Body of pancreas (tissue), 4 donors: ENCODE measurements at regions not wholly inside any gene's neighbourhood (a gene's known extent, or its start where the extent isn't known, plus 50 kb on each side); places are given as distances from the start of the nearest gene placed in this dataset.

ENCODE experiments used
- ATAC-seq: fragments of 150-250 bp; one replicate; pipeline ENCODE4 v1.9.1; 2016
- DNase-seq, 4 donors: peaks; one replicate each; pipeline ENCODE4 v3.0.0-alpha.2; 2019
- H3K27ac ChIP-seq, 4 donors: fragments of 200-600 bp; sonication (generic); 1 replicate in 3 of 4; 2 replicates in 1 of 4; pipeline versions ENCODE4 v1.5.1 to v1.6.1; 2016 to 2019; ENCODE audit warnings: mild to moderate bottlenecking in 1 of 4, mixed read lengths in 1 of 4, moderate library complexity in 1 of 4
- H3K27me3 ChIP-seq, 2 donors: fragments of 200-600 bp; sonication (generic); one replicate each; pipeline ENCODE4 v1.6.0; 2016; ENCODE audit warnings: mild to moderate bottlenecking in 1 of 2
- H3K36me3 ChIP-seq, 2 donors: fragments of 200-600 bp; sonication (generic); replicated peaks in 1 of 2; 2 replicates each; pipeline ENCODE4 v1.5.1; 2016; ENCODE audit warnings: low read depth in 2 of 2; ENCODE audit not compliant: insufficient read depth in 1 of 2
- H3K4me1 ChIP-seq: fragments of 200-600 bp; sonication (generic); one replicate; pipeline ENCODE4 v1.6.0; 2016
- H3K4me3 ChIP-seq, 2 donors: fragments of 200-600 bp; sonication (generic); 1 replicate in 1 of 2; 2 replicates in 1 of 2; pipeline ENCODE4 v1.5.1; 2016 to 2019
- H3K9me3 ChIP-seq, 3 donors: fragments of 200-600 bp; sonication (generic); 1 replicate in 2 of 3; 2 replicates in 1 of 3; pipeline ENCODE4 v1.5.1; 2016
- POLR2A ChIP-seq, 3 donors: fragments of 450-650 bp; IDR thresholded peaks; one replicate each; pipeline ENCODE4 v1.6.1; 2016; ENCODE audit warnings: antibody characterized with exemption in 3 of 3, mild to moderate bottlenecking in 2 of 3
- WGBS, 2 donors: methylation state at CpG; one replicate each; pipeline ENCODE4 v1.1.5; 2017; 5-methylcytosine and 5-hydroxymethylcytosine counted together
- intact Hi-C: fragments of 100-400 bp; cut with DNase I; formaldehyde crosslinking; loops from one replicate; pipeline ENCODE4 v1.15.1; 2023
- TF ChIP-seq, protein P1 (sequence below), 7 experiments: fragments of 450-650 bp in 4 of 7; fragments of 200-600 bp in 3 of 7; sonication (generic) in 3 of 7; IDR thresholded peaks; one replicate each; pipeline ENCODE4 v1.5.1; 2016 to 2019; ENCODE audit warnings: antibody characterized with exemption in 7 of 7

DNA sequence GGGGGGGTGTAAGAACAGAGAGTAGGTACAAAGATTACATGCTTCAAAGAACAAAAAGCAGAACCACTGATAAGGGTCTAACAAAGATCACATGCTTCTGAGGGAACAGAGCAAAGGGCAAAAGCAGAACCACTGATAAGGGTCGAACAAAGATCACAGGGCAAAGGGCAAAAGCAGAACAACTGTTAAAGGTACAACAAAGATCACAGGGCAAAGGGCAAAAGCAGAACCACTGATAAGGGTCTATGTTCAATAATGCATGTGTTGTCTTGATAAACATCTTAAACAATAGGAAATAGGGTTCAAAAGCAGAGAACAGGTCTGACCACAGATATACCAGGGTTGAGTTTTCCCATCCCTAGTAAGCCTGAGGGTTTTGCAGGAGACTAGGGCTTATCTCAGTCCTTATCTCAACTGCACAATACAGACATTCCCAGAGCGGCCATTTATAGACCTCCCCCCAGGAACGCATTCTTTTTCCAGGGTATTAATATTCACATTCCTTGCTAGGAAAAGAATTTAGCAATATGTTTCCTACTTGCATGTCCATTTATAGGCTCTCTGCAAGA is 81.9 kb upstream of the PGR start:
- Histone ChIP-seq H3K27me3 (no peaks in the 10 kb centered on the region), H3K4me3 (no peak overlapping the region), H3K4me1 (no peaks in the 10 kb centered on the region), H3K27ac (no peak overlapping the region), H3K9me3 (peaks cover 0 to 22% (median 0%) of the 10 kb centered on the region in 3 donors), H3K36me3 (no peaks in the 10 kb centered on the region)
- DNase-seq: no peak
- TF ChIP-seq, protein P1, sequence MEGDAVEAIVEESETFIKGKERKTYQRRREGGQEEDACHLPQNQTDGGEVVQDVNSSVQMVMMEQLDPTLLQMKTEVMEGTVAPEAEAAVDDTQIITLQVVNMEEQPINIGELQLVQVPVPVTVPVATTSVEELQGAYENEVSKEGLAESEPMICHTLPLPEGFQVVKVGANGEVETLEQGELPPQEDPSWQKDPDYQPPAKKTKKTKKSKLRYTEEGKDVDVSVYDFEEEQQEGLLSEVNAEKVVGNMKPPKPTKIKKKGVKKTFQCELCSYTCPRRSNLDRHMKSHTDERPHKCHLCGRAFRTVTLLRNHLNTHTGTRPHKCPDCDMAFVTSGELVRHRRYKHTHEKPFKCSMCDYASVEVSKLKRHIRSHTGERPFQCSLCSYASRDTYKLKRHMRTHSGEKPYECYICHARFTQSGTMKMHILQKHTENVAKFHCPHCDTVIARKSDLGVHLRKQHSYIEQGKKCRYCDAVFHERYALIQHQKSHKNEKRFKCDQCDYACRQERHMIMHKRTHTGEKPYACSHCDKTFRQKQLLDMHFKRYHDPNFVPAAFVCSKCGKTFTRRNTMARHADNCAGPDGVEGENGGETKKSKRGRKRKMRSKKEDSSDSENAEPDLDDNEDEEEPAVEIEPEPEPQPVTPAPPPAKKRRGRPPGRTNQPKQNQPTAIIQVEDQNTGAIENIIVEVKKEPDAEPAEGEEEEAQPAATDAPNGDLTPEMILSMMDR (IDR thresholded peaks at IDR 0.05): no peak
- TF ChIP-seq POLR2A (IDR thresholded peaks at IDR 0.05): no peak
- ATAC-seq: no peak
- intact Hi-C loops: no loop called here
- 58 to 61% methylated on average over 3 of the region's 3 CpGs for WGBS, 2 donors

DNA sequence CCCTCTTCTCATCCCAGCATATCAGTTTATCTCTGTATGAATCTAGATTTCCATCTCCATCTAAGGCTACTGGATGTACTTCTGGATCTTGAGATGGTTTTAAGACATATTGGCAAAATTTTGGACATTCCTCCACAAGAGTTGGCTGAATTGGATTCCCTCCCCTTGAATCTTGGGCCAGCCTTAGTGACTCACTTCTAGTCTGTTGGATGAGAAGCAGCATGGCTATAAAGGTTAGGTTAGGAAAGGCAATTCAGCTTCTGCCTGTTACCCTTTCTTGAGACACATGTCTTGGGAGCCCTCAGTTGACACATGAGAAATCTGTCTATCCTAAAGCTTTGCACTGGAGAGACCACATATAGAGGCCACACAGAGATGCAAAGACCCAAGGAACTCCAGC is 73.0 kb upstream of the PGR start:
- no peaks in the 10 kb centered on the region for H3K36me3 ChIP-seq
- peaks cover 0 to 4% (median 0%) of the 10 kb centered on the region in 3 donors for H3K9me3 ChIP-seq
- no peak overlapping the region for H3K4me3 ChIP-seq
- ATAC-seq: no peak
- no peaks in the 10 kb centered on the region for H3K27me3 ChIP-seq
- TF ChIP-seq POLR2A (IDR thresholded peaks at IDR 0.05): no peak
- TF ChIP-seq, protein P1 (IDR thresholded peaks at IDR 0.05): no peak
- no peak overlapping the region for H3K27ac ChIP-seq
- H3K4me1 ChIP-seq: no peaks in the 10 kb centered on the region
- DNase-seq: no peak
- intact Hi-C loops: no loop called here

DNA sequence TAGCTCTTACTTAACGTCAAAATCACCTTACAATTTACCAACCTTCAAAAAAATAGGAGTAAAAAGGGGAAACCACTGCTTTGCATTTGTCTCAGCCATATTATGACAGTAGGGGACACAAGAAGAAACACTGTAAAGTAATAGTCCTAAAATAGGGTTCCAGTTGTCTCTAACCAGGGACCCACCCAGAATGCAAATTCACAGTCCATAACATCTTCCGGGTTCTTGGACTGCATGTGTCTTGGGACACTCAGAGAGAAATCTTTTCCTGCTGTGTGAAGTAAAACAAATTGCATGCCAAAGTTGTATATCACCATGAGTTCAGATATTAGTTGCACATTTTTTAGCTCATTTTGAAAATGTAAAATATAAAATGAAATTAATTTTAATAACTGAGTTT is 69.8 kb upstream of the PGR start:
- ATAC-seq (no peak), DNase-seq (no peak)
- 38 to 62% methylated on average over 2 of the region's 2 CpGs for WGBS, 2 donors

DNA sequence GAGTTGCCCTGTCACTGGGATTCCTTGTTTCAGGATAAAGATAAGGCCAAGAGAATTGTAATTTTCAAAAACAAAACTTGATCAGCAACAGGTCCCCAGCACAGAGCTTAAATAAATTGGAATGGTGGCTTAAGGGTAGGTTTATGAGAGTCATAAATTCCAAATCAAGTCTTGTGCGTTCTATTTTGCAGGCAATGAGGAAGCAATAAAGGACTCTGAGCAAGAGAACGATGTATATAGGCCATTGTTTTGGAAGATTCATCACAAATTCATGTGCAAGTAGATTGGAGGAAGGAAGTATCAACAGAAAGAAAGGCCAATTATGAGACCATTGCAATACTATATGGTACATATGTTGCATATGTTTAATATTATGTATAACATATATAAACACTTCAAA is 65.7 kb upstream of the PGR start:
- H3K4me3 ChIP-seq: no peak overlapping the region
- intact Hi-C loops: no loop called here
- no peaks in the 10 kb centered on the region for H3K4me1 ChIP-seq
- ATAC-seq (no peak), DNase-seq (no peak)
- no peak for TF ChIP-seq POLR2A (IDR thresholded peaks at IDR 0.05)
- TF ChIP-seq, protein P1 (IDR thresholded peaks at IDR 0.05): no peak
- 36 to 62% methylated on average over 2 of the region's 2 CpGs for WGBS, 2 donors
- no peaks in the 10 kb centered on the region for H3K36me3 ChIP-seq
- no peaks in the 10 kb centered on the region for H3K27me3 ChIP-seq
- no peak overlapping the region for H3K27ac ChIP-seq
- no peaks in the 10 kb centered on the region for H3K9me3 ChIP-seq

More for the DNA sequence above, 69.8 kb upstream of the PGR start:
- intact Hi-C loops: no loop called here
- Histone ChIP-seq H3K4me1 (no peaks in the 10 kb centered on the region), H3K9me3 (no peaks in the 10 kb centered on the region), H3K4me3 (no peak overlapping the region), H3K27me3 (no peaks in the 10 kb centered on the region), H3K36me3 (no peaks in the 10 kb centered on the region), H3K27ac (no peak overlapping the region)
- TF ChIP-seq, protein P1 (IDR thresholded peaks at IDR 0.05): no peak
- no peak for TF ChIP-seq POLR2A (IDR thresholded peaks at IDR 0.05)

DNA sequence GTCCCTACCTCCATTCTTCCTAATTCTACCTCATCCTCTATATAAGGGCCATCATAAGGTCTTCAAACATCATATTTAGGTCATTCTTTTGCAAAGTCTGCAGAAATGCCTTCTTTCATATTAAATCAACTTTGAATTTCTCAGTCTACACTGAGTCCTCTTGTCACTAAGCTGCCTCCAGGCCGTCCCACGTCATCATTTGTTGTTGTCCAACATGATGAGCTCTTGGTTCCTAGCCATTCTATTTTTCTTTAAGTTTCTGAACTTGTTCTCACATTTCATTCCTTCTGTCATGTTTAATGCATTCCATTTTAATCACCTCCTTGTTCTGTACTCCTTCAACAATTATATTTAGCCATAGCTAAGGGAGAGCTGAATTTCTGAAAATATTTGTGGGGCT is 59.2 kb upstream of the PGR start:
- intact Hi-C loops: no loop called here
- Histone ChIP-seq H3K27me3 (no peaks in the 10 kb centered on the region), H3K4me3 (no peak overlapping the region), H3K4me1 (no peaks in the 10 kb centered on the region), H3K36me3 (no peaks in the 10 kb centered on the region), H3K27ac (no peak overlapping the region), H3K9me3 (no peaks in the 10 kb centered on the region)
- DNase-seq (no peak), ATAC-seq (no peak)
- no peak for TF ChIP-seq POLR2A (IDR thresholded peaks at IDR 0.05)
- TF ChIP-seq, protein P1 (IDR thresholded peaks at IDR 0.05): no peak
- WGBS, 2 donors: 60 to 61% methylated on average over 2 of the region's 2 CpGs
